ENCODE measurements at regions not wholly inside any gene's neighbourhood (a gene's known extent, or its start where the extent isn't known, plus 50 kb on each side); places are given as distances from the start of the nearest gene placed in this dataset.
"Not testable (repeated sequence)": the region's sequence is repeated elsewhere in the genome, so short reads cannot be mapped to it uniquely, and the experiment has no call there.

GRCh38 chr5:40453689-40454088 is 226.0 kb upstream of the PTGER4 start:
- DNase-seq (ENCODE audit: low spot score), result no peak

GRCh38 chr5:40452874-40453624 is 226.7 kb upstream of the PTGER4 start:
- no peak for DNase-seq (ENCODE audit: low spot score)

DNA sequence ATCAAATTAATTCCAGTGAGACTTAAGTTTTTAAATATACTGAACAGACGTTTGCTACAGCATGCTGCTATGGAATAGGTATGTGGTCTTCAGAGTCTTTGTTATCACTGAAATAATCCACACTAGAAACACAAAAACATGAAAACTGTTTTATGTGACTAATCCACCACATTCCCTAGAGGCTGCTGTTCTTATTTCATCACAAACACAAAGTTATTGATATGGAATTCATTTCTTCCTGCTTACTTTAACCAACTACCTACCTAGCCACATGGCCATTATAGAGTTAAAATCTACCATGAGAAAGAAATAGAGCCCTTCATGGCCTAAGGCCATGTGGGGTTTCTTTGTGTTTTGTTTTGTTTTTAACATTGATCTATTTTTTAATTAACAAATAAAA is 232.3 kb upstream of the PTGER4 start:
- DNase-seq (ENCODE audit: low spot score), result no peak

GRCh38 chr5:40446910-40447309 is 232.8 kb upstream of the PTGER4 start:
- peak; percentile 62 for DNase-seq (ENCODE audit: low spot score)

GRCh38 chr5:40442346-40442745 is 237.4 kb upstream of the PTGER4 start:
- DNase-seq (ENCODE audit: low spot score), result peak; percentile 22

GRCh38 chr5:40441733-40442132 is 238.0 kb upstream of the PTGER4 start:
- no peak for DNase-seq (ENCODE audit: low spot score)

GRCh38 chr5:40440746-40441145 is 239.0 kb upstream of the PTGER4 start:
- DNase-seq (ENCODE audit: low spot score), result no peak

DNA sequence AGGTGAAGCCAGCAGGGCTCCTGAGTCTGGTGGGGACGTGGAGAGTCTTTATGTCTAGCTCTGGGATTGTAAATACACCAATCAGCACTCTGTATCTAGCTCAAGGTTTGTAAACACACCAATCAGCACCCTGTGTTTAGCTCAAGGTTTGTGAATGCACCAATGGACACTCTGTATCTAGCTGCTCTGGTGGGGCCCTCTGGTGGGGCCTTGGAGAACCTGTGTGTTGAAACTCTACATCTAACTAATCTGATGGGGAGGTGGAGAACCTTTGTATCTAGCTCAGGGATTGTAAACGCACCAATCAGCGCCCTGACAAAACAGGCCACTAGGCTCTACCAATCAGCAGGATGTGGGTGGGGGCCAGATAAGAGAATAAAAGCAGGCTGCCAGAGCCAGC is 240.6 kb upstream of the PTGER4 start:
- DNase-seq (ENCODE audit: low spot score), result not testable (repeated sequence)

- not testable (repeated sequence) for DNase-seq (ENCODE audit: low spot score)
These were observed 241.1 kb upstream of the PTGER4 start for GRCh38 chr5:40438646-40439045.

DNA sequence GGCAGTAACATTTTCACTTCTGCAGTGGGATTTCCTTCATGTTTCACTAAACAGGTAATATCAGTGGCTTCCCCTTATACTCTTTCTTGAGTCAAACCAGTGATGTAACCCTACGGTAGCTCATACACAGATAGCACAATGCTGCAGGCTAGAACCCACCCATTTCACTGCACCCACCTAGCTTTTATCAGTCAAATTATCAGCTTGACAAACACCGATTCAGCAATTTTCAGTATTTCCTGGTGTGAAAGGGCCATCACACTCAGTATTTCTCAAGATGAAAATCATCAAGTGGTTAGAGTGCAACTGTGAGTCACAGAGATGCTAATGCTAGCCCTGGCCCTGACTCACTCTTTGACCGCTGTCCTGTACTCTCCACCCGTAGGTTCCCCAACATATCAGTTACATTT is 242.3 kb upstream of the PTGER4 start:
- peak; percentile 43 for DNase-seq (ENCODE audit: low spot score)

DNA sequence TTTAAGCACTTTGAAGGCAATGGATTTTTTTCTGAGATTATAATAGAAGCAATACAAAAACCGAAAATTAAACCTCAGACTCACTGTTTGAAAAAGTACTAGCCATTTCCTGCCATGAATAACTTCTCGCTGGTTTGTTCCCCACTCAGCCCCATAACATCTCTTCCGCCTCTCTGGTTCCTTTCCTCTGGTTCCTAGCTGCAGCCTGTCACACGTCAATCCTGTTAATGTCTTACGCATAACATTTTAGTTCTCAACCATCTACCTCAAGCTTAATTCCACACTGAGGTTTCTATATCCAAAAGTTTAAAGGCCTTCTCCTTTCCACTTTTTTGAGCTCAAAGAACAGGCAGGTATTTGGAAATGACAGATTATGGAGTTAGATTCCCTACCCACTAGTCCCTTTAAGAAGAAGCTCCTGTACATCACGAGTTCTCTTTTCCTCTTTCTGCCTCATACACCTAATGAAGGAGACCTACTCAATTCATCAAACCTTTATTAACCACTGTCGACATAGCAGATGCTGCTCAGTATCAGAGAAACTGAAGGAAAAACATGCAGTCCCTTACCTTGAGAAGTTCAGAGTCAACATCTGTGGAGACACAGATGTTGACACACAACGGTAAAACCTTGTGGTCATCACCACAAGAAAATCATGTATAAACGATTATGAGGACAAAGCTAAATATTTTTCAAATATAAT is 243.0 kb upstream of the PTGER4 start:
- DNase-seq (ENCODE audit: low spot score), result no peak

DNA sequence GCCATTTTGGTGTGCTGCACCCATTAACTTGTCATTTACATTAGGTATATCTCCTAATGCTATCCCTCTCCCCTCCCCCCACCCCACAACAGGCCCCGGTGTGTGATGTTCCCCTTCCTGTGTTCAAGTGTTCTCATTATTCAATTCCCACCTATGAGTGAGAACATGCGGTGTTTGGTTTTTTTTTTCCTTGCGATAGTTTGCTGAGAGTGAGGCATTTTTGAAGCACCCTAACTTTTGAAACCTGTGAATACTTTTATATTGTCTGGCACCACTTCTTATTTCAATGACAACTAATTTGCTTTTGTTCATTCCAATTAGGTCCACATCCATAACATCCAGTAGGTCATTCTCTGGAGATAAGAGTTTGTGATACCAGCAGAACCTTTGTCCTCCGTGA is 244.0 kb upstream of the PTGER4 start:
- not testable (repeated sequence) for DNase-seq (ENCODE audit: low spot score)

GRCh38 chr5:40432836-40433235 is 246.9 kb upstream of the PTGER4 start:
- no peak for DNase-seq (ENCODE audit: low spot score)

GRCh38 chr5:40431734-40432133 is 248.0 kb upstream of the PTGER4 start:
- DNase-seq (ENCODE audit: low spot score), result no peak

- no peak for DNase-seq (ENCODE audit: low spot score)
These were observed 249.5 kb upstream of the PTGER4 start for GRCh38 chr5:40430101-40430710.

- no peak for DNase-seq (ENCODE audit: low spot score)
These were observed 250.2 kb upstream of the PTGER4 start for GRCh38 chr5:40429258-40430100.

DNA sequence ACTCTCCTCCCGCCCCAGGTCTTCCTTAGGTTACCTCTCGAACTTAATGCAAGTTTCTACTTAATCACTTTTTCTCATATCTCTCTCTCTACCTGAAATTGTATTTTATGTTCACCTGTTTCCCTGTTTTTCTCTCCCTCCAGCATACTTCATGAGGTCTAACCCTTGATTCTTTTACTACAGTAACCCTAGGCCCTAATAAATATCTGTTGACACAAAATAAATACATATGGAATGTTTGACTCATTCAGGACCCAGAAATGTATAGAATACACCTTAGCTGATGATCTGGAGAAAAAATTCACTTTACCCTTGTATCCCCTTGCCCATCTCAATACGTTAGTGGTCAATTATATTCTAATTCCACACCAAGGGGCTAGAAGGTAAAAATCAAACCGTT is 250.9 kb upstream of the PTGER4 start:
- DNase-seq (ENCODE audit: low spot score), result no peak

- peak; percentile 64 for DNase-seq (ENCODE audit: low spot score)
These were observed 251.6 kb upstream of the PTGER4 start for GRCh38 chr5:40428126-40428525.

DNA sequence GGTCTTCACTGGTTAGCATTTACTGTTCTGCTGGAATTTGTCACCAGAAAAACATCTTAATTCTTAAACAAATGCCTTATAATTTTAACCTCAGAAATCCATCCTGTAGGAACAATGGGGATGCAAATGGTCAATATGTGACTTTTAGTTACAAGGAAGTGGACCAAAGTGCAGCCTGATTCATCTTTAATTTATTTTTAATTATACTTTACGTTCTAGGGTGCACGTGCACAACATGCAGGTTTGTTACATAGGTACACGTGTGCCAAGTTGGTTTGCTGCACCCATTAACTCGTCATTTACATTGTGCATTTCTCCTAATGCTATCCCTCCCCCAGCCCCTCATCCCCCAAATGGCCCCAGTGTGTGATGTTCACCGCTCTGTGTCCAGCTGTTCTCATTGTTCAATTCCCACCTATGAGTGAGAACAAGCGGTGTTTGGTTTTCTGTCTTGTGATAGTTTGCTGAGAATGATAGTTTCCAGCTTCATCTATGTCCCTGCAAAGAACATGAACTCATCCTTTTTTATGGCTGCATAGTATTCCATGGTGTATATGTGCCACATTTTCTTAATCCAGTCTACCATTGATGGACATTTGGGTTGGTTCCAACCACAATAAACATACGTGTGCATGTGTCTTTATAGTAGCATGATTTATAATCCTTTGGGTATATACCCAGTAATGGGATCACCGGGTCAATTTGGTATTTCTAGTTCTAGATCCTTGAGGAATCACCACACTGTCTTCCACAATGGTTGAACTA is 262.5 kb upstream of the PTGER4 start:
- not testable (repeated sequence) for DNase-seq (ENCODE audit: low spot score)

DNA sequence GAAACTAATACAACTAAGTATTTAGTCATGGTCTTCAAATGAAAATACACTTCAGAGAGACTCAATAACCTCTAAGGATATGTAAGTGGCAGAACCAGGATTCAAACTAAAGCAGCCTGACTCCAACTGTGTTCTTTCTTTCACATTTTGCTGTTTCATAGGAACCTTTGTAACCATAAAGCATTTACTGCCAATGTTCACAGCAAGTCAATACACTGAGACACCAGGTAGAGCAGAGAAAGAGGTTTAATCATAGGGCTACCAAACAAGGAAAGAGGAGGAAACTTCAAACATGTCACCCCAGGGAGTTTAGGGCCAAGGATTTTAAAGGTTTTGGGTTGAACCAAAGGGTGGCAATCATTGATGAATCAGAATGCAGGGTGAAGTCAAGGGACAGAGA is 263.1 kb upstream of the PTGER4 start:
- DNase-seq (ENCODE audit: low spot score), result no peak

GRCh38 chr5:40416098-40416497 is 263.6 kb upstream of the PTGER4 start:
- no peak for DNase-seq (ENCODE audit: low spot score)

DNA sequence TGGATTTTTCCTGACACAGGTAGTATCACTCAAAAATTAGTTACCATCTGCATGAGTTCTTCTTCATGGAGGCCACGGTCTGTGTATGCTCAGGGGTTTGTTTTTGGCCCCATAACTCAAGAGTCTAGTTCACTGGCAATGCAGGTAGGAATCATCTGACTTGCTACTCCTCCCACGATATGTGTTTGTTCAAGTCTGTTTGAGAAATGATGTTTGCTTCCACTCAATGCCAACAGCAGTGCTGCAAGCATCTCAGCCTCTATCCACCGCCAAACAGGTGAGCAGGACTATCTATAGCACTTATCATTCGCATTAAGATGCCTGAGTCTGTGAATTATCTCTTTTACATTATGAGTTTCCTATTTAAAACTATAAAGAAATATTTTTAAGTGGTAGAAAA is 264.8 kb upstream of the PTGER4 start:
- no peak for DNase-seq (ENCODE audit: low spot score)
